ENCODE measurements at regions not wholly inside any gene's neighbourhood (a gene's known extent, or its start where the extent isn't known, plus 50 kb on each side); places are given as distances from the start of the nearest gene placed in this dataset.

DNA sequence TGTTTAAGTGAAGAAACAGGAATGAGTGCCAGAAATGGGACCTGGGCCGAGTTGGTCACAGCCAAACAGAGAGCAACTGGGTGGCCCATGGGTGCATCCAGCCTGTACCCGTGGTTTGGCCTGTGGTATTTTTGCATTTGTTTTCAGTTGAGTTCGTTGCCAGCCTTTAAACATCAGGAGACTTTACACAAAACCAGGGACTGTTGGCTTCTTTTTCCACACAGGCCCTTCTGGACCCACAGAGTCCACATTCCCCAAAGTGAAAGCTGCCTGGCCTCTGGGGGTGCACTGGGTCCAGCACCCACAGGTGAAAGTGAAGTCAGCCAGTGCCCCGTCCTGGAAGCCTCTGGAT, 54.1 kb upstream of the TNS3 start:
- DNase-seq = no peak

DNA sequence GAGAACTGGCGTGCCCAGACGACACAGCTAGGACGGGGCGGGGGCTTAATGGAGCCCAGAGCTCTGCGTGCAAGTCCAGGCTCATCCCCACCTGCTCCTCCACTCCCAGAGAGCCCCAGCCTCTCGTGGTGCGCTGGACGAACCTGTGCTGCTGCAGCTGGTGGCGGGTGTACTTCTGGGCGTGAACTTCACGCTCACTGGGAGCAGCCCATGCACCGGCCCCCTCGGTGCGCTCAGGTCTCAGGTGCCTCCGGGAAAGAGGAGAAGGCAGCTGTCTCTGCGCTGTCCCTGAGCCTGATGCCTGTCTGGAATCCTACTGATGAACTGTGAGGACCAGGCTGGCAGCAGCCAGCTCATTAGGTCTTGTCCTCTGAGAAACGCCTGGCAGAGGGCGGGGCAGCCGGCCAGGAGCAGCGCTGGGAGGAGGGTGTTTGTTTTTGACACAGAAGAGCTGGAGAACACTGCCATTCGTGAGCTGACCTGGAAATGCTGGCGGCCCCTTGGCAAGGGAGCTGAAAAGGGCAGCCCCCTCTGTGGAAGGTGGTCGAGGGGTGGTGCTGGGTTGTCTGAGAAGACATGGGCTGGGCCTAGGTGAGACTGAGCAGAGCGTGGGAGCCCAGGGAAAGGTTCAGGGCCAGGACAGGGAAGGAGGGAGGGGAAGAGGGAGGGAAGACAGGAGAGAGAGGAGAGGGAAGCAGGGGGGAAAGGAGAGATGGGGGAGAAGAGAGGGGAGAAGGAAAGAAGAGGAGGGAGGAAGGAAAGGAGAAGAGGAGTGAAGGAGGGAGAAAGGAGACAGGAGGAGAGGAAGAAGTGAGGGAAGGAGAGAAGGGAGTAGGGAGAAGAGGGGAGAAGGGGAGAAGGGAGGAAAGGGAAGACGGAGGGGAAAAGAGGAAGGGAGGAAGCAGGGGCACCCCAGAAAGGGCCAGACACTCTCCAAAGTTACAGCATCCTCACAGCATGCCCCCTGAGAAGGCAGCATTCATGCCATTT, 53.5 kb upstream of the TNS3 start:
- no peak for DNase-seq

DNA sequence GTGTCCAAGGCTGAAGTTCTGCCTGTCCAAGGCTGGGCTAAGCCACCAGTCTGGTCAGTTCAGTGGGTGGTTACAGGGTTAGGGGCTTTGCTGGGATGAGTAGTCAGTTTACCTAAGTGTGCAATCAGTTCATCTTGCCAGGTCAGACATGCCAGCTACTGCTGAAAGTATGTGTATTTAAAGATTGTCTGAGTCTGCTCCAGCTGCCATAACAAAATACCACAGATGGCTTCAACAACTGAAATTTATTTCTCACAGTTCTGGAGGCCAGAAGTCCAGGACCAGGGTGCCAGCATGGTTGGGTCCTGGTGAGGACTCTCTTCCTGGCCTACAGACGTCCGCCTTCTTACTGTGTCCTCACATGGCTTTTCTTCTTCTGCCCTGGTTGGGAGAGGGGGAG, 52.4 kb upstream of the TNS3 start:
- no peak for DNase-seq

DNA sequence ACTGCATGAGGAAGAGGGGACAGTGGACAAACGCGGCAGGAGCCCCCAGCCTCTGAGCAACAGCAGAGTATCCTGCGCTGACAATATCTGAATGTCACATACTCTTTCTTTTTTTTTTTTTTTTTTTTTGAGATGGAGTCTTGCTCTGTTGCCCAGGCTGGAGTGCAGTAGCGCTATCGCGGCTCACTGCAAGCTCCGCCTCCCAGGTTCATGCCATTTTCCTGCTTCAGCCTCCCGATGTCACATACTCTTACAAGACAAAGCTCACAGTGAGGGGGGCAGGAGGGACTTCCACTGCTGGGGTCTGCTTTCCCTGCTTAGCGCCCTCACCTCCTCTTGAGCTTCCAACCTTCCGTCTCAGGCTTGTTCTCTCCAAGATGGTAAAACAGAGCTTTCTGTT, 51.2 kb upstream of the TNS3 start:
- no peak for DNase-seq
